PFSK-1 (cell line): ENCODE measurements at regions not wholly inside any gene's neighbourhood (a gene's known extent, or its start where the extent isn't known, plus 50 kb on each side); places are given as distances from the start of the nearest gene placed in this dataset.

Source experiments
- FOXP2 ChIP-seq: optimal IDR thresholded peaks from 2 replicates; pipeline ENCODE3; 2011; ENCODE audit warnings: borderline replicate concordance, control low read depth, inconsistent platforms; ENCODE audit not compliant: insufficient read depth; ENCODE audit errors: extremely low read length, extremely low read depth
- POLR2AphosphoS5 ChIP-seq: IDR thresholded peaks from 2 replicates; pipeline ENCODE4 v1.6.1; 2012; ENCODE audit warnings: low read depth, mild to moderate bottlenecking, control low read depth, low read length, moderate library complexity
- SIN3A ChIP-seq: IDR thresholded peaks from 2 replicates; pipeline ENCODE4 v1.6.1; 2012; ENCODE audit warnings: mild to moderate bottlenecking, low read length, moderate library complexity, borderline replicate concordance; ENCODE audit not compliant: insufficient read depth
- TAF1 ChIP-seq: IDR thresholded peaks from 2 replicates; pipeline ENCODE4 v1.6.1; 2012; ENCODE audit warnings: low read length, control low read depth, borderline replicate concordance; ENCODE audit not compliant: insufficient read depth
- TF ChIP-seq, protein P1 (sequence below), 2 experiments: IDR thresholded peaks; 2 replicates each; pipeline versions ENCODE4 v1.6.1 to v1.8.0; 2011 to 2012; ENCODE audit warnings: low read depth in 2 of 2, low read length in 2 of 2, control low read depth in 1 of 2, inconsistent platforms in 1 of 2, mild to moderate bottlenecking in 1 of 2, moderate library complexity in 1 of 2; ENCODE audit not compliant: insufficient read depth in 1 of 2

DNA sequence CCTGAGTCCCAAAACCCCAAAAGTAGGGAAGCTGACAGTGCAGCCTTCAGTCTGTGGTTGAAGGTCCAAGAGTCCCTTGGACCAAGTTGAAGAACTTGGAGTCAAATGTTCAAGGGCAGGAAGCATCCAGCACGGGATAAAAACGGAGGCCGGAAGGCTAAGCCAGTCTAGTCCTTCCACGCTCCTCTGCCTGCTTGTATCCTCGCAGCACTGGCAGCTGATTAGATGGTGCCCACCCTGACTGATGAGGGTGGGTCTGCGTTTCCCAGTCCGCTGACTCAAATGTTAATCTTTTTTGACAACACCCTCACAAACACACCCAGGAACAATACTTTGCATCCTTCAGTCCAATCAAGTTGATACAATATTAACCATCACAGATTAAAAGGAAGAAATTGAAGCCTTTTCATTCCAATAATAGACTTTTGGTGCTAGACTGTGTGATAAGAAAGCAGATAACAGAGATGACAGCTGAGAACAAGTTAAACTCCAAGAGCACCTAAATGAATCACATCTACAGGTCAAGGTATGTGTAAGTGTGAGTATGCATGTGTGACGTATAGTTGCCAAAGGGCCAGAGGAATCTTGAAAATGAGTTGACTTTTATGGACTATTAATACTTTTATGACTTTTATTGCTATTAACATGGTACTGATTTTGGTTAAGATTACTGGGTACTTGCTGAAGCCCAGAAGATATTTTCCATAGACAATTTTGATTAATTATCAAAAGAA lies 933.5 kb upstream of the SOX9 start:
- no peak for TF ChIP-seq FOXP2
- TF ChIP-seq TAF1: no peak
- TF ChIP-seq, protein P1, sequence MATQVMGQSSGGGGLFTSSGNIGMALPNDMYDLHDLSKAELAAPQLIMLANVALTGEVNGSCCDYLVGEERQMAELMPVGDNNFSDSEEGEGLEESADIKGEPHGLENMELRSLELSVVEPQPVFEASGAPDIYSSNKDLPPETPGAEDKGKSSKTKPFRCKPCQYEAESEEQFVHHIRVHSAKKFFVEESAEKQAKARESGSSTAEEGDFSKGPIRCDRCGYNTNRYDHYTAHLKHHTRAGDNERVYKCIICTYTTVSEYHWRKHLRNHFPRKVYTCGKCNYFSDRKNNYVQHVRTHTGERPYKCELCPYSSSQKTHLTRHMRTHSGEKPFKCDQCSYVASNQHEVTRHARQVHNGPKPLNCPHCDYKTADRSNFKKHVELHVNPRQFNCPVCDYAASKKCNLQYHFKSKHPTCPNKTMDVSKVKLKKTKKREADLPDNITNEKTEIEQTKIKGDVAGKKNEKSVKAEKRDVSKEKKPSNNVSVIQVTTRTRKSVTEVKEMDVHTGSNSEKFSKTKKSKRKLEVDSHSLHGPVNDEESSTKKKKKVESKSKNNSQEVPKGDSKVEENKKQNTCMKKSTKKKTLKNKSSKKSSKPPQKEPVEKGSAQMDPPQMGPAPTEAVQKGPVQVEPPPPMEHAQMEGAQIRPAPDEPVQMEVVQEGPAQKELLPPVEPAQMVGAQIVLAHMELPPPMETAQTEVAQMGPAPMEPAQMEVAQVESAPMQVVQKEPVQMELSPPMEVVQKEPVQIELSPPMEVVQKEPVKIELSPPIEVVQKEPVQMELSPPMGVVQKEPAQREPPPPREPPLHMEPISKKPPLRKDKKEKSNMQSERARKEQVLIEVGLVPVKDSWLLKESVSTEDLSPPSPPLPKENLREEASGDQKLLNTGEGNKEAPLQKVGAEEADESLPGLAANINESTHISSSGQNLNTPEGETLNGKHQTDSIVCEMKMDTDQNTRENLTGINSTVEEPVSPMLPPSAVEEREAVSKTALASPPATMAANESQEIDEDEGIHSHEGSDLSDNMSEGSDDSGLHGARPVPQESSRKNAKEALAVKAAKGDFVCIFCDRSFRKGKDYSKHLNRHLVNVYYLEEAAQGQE (IDR thresholded peaks at IDR 0.05; ENCODE audit: insufficient read depth in 1 of 2, low read depth in 2 of 2, low read length in 2 of 2): no peak
- TF ChIP-seq POLR2AphosphoS5: no peak
- no peak for TF ChIP-seq SIN3A

- TF ChIP-seq, protein P1 (IDR thresholded peaks at IDR 0.05; ENCODE audit: insufficient read depth in 1 of 2, low read depth in 2 of 2, low read length in 2 of 2): no peak
Observed at GRCh38 chr17:71188811-71189492, 931.9 kb upstream of the SOX9 start.

DNA sequence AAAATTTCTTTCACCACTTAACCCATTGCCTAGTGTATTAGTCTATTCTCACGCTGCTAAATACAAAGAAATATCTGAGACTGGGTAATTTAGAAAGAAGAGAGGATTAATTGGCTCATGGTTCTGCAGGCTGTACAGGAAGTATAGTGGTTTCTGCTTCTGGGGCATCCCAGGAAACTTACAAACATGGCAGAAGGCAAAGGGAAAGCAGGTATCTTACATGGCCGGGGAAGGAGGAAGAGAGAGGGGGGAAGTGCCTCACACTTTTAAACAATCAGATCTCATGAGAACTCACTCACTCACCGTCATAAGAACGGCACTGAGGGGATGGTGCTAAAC lies 931.4 kb upstream of the SOX9 start:
- TF ChIP-seq FOXP2: no peak
- TF ChIP-seq POLR2AphosphoS5: no peak
- no peak for TF ChIP-seq SIN3A
- no peak for TF ChIP-seq TAF1
- TF ChIP-seq, protein P1 (IDR thresholded peaks at IDR 0.05; ENCODE audit: insufficient read depth in 1 of 2, low read depth in 2 of 2, low read length in 2 of 2): no peak

GRCh38 chr17:71192039-71192555 lies 928.7 kb upstream of the SOX9 start:
- TF ChIP-seq FOXP2 (no peak), POLR2AphosphoS5 (no peak), TAF1 (no peak), SIN3A (no peak)
- TF ChIP-seq, protein P1 (IDR thresholded peaks at IDR 0.05; ENCODE audit: insufficient read depth in 1 of 2, low read depth in 2 of 2, low read length in 2 of 2): no peak

GRCh38 chr17:71192848-71193247 lies 928.0 kb upstream of the SOX9 start:
- TF ChIP-seq SIN3A: no peak

- no peak for TF ChIP-seq FOXP2
- no peak for TF ChIP-seq POLR2AphosphoS5
- TF ChIP-seq, protein P1 (IDR thresholded peaks at IDR 0.05; ENCODE audit: insufficient read depth in 1 of 2, low read depth in 2 of 2, low read length in 2 of 2): no peak
- TF ChIP-seq SIN3A: no peak
- TF ChIP-seq TAF1: no peak
Observed at GRCh38 chr17:71200597-71200996, 920.2 kb upstream of the SOX9 start.
